ENCODE measurements at regions not wholly inside any gene's neighbourhood (a gene's known extent, or its start where the extent isn't known, plus 50 kb on each side); places are given as distances from the start of the nearest gene placed in this dataset.

DNA sequence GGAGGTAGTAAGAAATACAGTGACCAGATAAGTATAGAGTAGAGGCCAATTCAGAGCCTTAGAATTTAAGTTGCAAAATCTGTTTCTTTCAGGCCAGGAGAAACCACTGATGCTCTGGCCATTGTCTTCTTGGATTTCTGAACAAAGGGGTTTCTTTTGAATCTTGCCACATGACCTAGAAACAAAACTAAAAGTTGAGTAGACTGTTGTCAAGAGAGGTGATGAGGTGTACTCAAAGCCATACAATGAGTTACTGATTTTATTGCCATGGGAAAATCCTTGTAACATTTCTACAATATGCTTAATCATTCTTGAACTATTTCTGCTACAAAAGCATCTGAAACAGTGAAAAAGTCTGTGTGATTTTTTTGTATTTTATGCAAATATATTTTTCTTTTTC, 881.3 kb downstream of the CDH11 start:
- no peak for DNase-seq (ENCODE audit: low spot score)

DNA sequence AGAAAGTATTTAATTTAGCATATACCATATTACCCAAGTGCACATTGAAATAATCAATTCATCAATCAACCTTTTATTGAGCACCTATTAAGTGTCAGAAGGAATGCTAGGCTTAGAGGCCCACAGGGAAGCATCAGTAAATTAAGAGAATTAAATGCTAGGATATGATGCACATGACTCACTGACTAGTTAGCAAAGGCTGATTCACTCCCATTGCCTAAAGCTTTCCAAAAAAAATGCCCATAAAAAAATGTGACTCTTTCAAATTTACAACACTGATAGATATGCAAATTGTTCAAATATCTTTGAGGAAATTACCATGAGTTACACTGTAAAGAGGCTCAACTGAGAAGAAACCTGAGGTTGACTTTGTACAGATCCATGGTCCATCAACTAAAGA, 883.3 kb downstream of the CDH11 start:
- no peak for DNase-seq (ENCODE audit: low spot score)

DNA sequence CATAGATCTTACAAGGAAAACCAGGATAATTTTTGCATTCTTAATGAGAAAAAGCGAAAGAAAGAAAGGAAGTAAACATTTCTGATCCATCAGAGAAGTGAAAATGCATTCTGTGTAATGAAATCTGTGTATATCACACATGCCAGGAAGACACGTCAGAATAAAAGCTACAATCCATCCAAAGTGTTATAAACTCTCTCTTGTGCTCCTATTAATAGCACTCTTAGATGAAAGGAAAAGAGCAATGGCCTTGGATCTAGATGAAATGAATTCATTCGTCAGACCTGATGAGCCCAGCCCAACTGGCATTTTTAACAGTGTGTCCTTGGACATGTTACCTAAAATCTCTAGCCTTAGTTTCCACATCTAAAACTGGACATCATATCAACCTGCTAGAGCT, 885.5 kb downstream of the CDH11 start:
- no peak for DNase-seq (ENCODE audit: low spot score)

DNA sequence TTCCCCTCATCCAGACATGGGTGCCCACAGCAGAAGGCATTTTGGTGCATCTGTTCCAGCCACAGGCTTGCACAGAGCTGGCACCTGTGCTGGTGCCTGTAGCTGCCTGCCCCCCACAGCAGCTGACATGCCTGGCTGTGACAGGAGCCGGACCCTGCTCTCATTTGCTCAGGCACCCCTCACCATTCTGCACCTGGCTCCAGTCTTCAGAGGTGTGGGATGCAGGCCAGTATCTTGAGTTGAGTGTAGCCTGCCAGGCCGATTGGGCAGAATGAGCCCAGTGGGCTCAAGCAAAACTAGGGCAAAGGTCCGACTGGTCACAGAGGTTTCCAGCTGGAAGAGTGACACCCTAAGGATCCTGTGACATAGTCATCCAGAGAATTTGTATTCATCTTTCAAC, 887.7 kb downstream of the CDH11 start:
- no peak for DNase-seq (ENCODE audit: low spot score)

DNA sequence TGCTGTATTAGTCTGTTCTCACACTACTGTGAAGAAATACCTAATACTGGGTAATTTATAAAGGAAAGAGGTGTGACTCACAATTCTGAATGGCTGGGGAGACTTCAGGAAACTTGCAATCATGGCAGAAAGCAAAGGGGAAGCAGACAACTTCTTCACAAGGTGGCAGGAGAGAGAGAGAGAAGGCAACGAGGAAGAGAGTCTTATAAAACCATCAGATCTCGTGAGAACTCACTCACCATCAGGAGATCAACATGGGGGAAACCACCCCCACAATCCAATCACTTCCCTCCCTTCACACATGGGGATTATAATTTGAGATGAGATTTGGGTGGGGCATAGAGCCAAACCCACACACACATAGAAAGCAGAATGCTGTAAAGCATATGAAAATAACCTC, 896.2 kb downstream of the CDH11 start:
- DNase-seq (ENCODE audit: low spot score): no peak

DNA sequence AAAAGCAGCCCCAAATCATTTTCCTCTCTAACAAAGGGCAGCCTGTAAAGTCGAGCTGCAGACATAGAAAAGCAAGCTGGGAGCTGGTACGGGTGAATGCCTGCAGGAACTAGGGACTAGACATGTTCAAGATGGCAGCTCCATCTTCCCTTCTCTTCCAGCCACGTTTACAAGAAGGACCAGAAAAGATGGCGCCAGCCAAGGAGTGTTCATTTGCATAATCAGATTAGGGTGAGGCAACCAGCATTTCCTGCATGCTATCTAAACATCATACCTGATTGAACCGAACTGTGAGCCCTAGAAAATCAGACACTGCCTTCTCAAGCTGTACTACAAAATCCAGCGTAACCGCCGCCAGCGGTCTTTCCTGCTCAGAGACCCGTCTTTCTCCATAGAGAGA, 896.8 kb downstream of the CDH11 start:
- DNase-seq (ENCODE audit: low spot score): no peak

DNA sequence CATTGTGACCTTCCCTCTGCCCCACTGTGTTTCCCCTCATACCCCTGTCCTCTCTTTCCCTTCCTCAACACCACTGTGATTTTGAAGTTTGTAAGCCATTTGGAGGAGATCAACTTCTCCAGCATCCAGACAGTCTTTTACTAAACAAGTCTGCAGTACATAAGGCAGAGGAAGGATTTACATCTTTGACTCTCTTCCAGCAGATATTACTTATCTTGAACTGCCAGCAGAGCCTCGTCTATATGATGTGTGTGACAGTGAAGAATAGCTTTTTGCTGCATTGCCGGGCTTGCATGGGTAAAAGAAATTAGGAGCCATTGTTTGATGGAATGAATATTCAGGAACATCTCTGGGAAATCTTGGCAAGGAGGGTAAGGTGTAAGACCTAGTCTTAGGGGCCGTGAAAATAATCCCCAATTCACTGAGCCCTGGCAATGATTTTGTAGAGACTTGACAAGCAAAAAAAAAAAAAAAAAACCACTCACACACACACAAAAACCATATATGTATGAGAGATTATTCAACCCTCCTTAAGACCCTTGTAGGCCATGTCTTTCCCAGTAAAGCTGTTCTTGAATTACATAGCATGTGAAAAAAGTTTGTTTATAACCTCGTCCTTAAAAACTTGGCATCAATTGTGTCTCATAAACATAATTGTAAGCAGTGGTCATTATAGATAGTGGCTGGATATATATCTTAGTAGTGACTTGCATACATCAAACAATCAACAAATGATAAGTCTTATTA, 903.9 kb downstream of the CDH11 start:
- no peak for DNase-seq (ENCODE audit: low spot score)

DNA sequence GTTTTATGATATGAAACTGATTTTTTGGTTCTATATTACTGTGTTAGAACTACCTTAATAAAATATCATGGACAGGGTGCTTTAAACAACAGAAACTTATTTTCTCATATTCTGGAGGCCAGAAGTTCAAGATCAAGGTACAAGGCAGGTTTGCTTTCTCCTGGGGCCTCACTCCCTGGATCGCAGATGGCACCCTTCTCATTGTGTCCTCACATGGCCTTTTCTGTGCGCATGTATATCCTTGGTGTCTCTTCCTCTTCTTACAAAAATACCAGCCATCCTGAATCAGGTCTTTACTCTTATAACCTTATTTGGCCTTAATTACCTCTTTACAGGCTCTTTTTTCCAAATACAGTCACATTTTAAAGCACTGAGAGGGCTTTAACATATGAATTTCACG, 906.1 kb downstream of the CDH11 start:
- DNase-seq (ENCODE audit: low spot score): no peak

DNA sequence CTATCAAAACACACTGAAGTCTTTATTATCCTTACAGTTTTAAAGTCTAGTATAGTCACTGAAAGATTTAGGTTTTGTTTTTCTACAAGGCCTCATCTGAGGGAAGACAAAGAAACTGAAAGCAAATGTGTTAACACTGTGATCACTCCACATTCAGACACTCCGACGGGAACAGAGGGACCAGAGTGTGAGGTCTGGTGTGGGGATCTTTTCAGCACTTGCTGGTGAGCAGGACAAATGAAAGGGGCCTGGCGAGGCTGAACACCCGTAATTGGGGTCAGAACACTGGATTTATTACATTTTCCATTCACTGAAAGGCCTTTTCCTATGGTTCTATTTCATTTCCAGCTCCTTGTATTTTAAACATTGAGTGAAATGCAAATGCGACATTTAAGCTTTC, 910.5 kb downstream of the CDH11 start:
- no peak for DNase-seq (ENCODE audit: low spot score)

DNA sequence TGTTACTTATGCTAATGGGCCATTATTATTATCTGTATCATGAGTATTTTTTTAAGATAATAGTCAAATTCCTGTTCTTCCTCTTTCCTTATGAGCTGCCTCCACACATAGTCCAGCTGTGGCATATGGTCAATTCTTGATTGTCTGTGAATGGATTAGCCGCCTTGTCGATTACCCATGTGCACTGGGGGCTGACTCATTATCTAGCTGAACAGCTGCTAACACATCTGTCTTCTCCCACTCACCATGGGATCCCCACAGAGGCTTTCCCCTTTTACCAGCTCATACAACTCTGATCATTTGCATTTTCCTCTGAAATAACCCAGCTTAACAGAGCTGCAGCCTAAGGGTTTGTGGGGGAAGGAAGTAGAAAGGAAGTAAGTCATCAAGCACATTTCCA, 915.0 kb downstream of the CDH11 start:
- no peak for DNase-seq (ENCODE audit: low spot score)

DNA sequence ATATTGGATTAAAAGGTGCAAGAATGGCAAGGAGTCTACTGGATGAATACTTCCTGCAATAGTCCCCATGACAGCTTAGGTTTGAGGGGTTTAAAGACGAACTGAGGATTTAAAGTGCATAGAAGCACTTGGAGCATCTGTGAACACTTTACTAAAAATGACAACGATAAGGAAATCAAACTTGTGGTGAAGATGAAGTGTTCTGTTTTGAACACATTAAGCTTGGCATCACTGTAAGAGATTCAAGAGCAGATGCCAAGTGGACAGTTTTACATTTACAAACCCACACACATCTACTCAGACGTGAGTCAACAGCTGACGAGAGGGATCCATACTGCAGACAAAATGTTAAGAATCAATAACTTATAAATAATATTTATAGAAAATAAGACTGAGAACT, 918.7 kb downstream of the CDH11 start:
- no peak for DNase-seq (ENCODE audit: low spot score)

DNA sequence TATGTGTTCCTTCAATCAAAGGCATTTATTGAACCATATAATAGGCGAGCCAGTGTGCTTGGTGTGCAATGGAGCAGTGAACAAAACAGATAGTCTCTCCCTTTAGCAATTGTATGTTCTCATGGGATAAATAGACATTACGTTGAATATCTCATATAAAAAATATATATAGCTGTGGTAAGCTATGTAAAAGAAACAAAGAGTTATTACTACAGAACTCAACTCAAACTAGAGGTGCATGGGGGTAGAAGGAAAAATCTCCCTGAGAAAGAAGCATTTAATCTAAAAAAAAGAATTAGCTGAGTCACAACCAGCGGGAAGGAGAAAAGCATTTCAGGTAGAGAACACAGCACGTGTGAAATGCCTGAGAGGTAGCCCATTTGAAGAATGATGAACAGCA, 919.3 kb downstream of the CDH11 start:
- no peak for DNase-seq (ENCODE audit: low spot score)

DNA sequence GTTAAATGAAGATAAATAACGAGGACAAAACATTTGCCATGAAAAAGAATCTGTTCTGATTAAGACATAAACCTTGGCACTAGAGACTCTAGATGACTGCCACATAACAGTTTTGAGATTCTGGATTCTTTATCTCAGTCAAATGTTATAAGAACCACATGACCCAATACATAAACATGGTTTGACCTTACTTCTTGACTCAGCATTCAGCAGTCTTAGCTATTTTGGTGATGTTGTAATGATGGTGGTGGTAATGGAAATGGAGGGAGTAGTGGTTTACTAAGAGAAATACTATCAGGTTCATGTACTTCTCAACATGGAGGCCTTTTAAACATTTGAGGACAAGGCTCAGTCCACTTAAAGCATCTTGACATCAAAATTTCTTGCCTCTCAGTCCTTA, 925.4 kb downstream of the CDH11 start:
- no peak for DNase-seq (ENCODE audit: low spot score)

DNA sequence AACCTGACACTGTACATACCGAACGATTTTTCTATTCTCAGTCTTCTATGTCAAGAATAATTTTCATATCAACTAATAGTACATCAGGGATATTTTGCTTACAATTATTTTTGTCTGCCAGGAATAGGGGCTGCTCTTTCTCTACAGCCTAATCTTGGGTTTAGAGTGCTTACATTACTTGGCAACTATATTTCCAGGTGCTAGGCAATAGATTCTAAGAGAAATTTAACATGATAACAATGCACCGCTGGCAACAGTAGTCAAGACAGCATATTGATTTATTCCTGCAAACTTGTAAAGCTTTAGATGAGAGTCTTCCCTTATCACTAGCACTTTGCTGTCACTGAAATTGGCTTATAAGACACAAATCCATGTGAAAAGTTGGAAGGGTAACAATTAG, 935.9 kb downstream of the CDH11 start:
- DNase-seq (ENCODE audit: low spot score): no peak

DNA sequence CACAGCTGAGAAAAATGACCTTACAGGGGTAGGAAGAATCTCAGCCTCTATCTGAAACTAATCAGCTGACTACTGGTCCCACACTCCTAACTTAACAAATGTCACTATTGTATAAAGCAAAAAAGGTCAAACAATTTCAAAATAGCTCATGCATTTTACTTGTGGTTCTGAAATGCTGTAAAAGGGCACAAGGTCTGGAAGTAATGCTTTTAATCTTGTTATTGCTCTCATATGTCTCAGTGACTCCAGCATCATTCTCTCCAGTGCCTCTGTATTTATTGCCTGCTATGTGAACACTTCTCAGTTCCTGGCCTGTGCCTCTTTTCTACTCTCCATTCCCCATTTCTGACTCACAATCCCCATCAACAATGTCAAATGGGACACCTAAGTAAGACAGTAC, 937.7 kb downstream of the CDH11 start:
- DNase-seq (ENCODE audit: low spot score): no peak

DNA sequence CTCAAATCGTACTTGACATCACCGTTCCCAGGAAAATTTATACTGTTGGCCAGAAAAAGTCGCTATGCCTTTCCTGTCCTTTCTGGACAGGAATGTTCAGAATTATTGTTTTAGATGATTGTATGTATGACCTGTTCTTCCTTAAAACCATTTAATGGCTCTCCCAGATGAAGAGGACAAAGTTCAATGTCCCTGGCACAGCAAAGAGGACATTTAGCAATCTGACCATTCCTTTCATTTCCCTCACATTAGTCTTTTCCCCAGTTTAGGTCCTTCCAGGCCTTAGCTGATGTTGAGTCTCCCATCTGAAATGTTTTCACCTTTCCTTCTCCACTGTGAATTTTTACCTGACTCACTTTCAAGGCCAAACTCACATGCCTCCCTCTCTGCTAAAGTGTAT, 938.9 kb downstream of the CDH11 start:
- no peak for DNase-seq (ENCODE audit: low spot score)

DNA sequence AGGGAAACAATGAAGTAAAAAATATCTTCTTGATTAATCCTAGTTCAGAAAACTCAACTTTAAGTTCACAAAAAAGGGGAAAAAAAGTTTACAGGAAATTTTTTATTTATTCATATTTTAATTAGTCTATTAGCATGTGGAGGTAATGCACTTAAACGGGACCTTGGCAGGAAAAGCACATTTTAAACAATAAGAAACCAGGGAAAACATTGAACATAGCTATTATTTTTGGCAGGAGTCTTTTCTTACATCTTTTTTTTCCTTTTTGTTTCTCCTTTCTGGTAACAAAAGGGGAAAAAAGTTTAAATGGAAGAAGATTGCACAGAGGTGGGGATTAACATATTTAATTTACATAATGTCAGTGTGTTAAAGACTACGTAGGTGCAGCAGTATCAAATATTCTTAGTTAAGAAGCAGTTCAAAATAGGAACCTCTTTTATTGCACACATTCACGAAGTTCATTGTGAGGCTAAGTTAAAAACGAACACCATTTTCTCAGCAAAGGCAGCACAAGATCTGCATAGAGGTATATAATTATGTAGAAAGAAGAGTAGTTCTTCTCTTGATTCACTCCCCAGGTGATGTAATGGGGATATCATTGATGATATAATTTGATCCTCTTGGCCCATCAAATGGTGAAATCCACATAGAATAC, 940.5 kb downstream of the CDH11 start:
- DNase-seq (ENCODE audit: low spot score): no peak

DNA sequence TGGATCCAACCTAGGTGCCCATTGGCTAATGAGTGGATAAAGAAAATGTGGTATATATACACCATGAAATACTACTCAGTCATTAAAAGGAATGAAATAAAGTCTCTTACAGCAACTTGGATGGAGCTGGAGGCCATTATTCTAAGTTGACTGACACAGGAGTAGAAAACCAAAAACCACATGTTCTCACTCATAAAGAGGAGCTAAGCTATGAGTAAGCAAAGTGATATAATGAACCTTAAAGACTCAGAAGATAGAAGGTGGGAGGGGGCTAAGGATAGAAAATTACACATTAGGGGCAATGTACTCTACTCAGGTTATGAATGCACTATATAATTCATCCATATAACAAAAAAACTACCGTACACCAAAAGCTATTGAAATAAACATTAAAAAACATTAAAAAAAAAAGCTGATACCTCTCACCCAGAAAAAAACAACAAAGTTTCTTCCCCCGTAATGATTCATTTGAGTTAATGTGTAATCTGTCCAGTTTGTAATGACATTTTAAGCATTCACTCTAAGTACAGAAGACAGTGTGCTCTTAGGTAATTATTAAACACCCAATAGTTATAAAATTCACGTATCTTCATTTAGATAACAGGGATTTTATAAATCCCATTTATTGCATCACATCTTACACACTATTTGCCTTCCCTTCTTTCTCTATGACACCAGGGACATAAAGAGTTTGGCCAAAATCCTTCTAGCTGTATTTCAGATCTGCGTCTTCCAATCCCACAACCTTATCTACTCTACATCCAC, 941.5 kb downstream of the CDH11 start:
- DNase-seq (ENCODE audit: low spot score): no peak

DNA sequence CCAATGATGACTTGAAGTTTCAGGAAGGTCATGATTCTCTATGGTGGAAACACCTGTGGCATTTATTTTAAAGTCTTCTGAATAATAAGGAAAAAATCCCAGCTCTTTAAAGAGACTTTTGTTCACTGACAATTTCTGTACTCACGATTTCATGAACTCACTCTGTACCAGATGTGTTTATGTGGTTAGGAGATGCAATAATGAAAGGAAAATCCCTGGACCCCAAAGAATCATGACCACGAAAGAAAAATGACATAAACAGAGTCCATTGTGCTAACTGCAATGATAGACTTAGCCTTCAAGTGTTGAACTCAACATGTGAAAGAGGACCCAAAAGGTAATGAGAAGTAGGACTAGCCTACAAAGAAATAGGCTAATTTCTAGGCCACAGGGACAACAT, 947.5 kb downstream of the CDH11 start:
- DNase-seq (ENCODE audit: low spot score): no peak

DNA sequence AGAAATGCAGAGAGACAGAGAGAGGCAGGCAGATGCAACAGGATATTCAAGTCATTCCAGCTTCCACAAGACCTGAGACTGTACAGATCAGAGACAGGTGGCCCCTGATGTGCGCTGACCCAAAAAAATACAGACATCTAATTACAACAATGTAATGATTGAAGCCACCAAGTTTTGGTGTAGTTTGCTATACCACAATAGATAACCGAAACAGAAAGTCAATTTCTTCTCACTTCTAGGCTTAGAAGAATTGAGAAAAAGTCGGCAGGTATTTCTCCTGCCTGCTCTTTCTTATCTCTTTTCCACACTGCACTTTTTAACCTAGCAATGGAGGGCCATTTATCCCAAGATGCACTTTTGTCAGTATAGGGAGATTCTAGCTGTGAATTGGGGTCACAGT, 949.2 kb downstream of the CDH11 start:
- DNase-seq (ENCODE audit: low spot score): no peak

DNA sequence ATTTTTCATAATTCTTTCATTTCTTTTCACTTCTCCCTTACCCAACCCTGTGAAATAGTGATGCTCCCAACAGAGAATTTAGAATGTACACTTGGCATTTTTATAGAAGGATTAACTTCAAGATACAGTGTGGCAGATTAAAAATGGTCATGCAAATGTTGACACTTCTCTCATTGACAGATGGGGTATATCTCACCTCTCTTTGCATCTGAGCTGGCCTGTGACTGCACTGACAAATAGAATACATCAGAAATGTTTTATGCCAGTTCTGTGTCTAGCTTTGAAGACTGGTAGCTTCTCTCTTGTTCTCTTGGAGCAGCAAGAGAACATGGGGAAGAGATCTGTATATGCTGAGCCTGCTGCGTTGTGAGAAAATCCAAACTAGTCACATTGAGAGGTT, 949.6 kb downstream of the CDH11 start:
- DNase-seq (ENCODE audit: low spot score): no peak

DNA sequence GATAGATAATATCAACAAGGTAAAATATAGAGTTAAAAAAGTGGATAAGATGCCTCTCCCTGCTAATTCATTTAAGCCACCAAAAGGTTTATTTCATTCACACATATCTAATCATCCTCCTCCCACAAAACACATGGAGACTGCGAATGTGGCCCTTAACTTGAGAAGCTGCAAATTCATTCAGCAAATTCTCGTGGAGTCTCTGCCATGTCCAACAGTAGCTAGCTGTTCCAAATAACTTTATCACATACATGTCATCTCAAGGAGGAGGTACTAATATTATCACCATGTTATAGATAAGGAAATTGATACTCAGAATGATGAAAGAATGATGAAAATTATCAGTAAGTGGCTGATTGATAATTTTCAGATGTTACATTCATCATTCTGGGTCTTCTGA, 950.2 kb downstream of the CDH11 start:
- no peak for DNase-seq (ENCODE audit: low spot score)

DNA sequence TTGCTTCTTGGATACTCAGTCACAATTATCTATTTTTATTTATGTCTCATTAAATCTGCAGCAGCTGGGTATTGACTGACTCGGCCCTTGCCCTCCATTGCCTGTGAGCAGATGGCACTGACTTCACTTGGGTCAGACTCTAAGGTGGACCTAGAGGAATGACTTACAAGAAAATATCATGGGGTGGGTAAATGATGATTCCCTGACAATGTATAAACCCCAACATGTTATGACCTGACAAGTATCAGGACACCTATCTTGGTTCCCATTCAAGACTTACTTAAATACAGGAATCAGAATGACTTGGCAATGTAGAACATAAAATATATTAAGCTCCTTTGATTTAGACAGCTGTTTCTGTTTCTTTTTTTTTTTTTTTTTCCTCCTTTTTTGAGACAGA, 953.5 kb downstream of the CDH11 start:
- DNase-seq (ENCODE audit: low spot score): no peak
